HG03066 (cell line): ENCODE measurements at regions not wholly inside any gene's neighbourhood (a gene's known extent, or its start where the extent isn't known, plus 50 kb on each side); places are given as distances from the start of the nearest gene placed in this dataset.

Experiments used
- ATAC-seq: cut with Tn5 transposase; IDR thresholded peaks from one replicate; pipeline ENCODE4 v1.9.1; 2021; ENCODE audit warnings: low read depth; ENCODE audit not compliant: unreplicated experiment

DNA sequence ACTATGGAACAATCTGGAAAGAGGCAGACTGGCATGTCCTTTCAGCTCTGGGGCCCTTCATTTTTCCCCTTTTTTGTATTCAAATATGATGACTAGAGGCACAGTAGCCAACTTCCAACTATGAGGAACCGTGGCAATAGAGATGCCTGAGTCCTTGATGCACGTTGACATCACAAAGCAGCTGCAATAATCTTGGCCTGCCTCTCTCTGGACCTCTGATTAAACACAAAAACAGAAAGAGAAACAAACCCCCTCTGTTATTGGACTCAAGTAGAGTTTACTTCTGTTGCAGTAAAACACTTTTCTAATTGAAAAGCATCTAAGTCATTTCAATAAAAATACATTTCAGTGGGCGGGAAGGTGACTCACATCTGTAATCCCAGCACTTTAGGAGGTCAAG, 122.2 kb upstream of the GRAMD2B start:
- ATAC-seq, result no peak

GRCh38 chr5:126309860-126310259, 113.3 kb upstream of the GRAMD2B start:
- no peak for ATAC-seq

- no peak for ATAC-seq
Measured at GRCh38 chr5:126311766-126312165, 111.4 kb upstream of the GRAMD2B start.

DNA sequence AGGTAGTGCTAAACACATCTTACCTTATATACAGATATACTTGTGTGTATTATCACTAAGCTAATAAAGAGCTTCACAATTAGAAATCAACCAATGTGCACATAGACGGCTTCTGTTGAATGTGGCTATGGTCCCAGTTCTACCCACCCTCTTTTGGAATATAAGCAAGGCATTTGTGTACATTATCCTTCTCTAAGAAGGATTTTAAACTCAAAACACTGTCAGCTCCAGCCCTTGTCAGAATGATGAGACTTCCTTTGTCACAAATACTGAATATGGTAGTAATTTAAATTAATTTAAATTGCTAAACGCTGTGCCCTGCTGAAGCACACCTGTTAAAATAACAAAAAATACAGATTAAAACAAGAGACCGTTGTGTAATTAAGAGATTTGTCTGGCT, 107.9 kb upstream of the GRAMD2B start:
- no peak for ATAC-seq

DNA sequence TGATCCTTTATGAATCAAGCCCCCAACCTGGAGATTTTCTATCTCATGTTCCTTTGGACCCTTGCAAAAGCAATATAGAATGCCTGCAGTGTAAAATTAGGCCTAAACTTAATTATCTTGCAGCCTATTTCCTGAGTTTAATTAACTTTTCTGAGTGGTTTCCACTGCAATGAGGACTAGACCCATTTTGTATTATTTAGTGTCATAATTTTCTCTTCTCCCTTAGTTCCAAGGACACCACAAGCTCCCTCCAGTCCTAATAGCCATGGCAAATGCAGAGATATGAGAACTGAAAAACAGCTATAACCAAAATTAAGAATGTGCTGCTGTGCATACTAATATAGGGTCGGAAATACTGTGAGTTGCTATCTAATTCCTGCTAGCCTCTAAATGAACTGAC, 90.9 kb upstream of the GRAMD2B start:
- ATAC-seq, result no peak

- ATAC-seq, result no peak
Measured at GRCh38 chr5:126334760-126335159, 88.4 kb upstream of the GRAMD2B start.

- ATAC-seq, result no peak
Measured at GRCh38 chr5:126335886-126336285, 87.3 kb upstream of the GRAMD2B start.

DNA sequence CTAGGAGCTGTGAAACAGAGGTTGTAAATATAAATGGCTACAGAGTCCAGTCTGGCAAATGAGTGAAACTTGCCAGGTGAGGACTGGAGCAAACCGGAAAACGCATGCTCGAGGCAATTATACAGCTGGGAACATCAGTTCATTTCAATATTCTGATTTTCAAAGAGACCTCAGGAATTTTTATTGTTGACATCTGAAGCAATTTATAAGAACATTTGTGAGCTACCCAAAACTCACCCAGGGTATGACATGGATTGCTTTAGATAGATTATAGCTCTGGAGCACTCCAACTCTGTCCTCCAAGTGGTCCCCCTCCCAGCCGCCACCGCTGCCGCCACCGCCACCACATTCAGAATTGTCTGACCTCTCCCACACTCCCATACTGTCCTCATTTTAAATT, 84.6 kb upstream of the GRAMD2B start:
- ATAC-seq, result no peak

DNA sequence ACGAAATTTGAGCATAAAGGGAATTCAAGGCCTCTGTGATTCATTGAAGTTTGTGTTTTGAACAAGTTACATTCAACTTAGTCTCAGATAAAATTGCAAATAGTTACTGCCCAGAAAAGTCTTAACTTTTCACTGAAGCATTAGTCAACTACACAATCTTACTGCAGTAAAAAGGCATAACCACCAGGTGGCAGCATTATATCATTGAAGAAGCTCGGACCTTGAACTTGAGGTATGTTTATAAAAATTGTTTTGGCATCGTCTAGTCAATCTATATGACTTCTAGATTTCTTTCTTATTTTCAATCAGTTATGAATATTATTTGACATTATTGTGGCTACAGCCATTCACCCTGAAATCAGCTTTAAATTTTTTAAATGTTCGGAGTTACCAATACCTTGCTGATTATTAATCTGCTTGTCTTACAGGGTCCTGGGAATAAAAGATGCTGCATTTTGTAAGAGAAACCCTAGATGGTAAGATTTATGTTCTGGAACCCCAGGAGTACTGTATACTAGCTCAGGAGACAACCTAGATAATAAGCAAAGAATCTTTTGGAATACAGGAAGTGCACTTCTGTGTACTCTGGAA, 83.9 kb upstream of the GRAMD2B start:
- ATAC-seq, result peak; percentile 64

GRCh38 chr5:126341906-126342630, 81.1 kb upstream of the GRAMD2B start:
- no peak for ATAC-seq

- no peak for ATAC-seq
Measured at GRCh38 chr5:126348855-126349635, 74.2 kb upstream of the GRAMD2B start.

GRCh38 chr5:126351153-126351552, 72.1 kb upstream of the GRAMD2B start:
- ATAC-seq, result no peak

DNA sequence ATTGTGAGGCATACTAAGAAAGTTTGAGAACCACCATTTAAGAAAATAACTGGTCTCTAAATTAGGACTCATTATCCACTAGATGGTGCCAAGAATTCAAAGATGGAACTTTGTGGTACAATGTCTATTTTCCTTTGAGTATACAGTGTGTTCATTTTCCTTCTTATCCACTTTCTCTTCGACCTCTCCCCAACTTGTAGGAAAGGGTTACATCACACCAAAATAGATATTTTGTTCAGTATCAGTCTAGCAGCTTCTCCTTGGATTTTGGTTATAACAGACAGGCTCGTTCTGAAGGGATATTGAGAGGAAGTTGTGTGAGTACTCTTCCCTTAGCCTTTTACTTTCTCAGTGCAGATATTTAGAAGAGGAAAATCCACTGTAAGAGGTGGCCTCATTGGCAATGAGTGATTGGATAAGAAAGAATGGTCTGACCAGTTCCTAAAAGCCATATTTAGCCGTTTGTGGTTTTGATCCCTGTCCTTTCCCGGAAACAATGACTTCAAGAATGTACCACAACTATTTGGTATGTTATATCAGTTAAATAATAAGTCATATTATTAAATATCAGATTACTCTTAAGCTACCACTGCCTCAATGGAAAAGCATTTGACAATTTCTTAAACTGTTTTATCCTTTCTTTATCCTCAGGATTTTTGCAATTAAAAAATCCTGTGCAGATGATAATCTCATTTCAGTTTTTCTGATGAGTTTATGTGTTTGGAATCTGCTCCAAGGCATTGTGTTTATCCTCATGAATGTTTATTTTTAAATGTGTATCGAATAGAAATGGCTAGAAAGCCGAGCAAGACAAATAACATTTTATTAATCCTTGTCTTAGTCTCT, 69.0 kb upstream of the GRAMD2B start:
- ATAC-seq, result no peak

- no peak for ATAC-seq
Measured at GRCh38 chr5:126354858-126355731, 68.1 kb upstream of the GRAMD2B start.

- no peak for ATAC-seq
Measured at GRCh38 chr5:126355940-126356339, 67.3 kb upstream of the GRAMD2B start.

GRCh38 chr5:126357585-126358342, 65.4 kb upstream of the GRAMD2B start:
- no peak for ATAC-seq

- peak; percentile 87 for ATAC-seq
Measured at GRCh38 chr5:126358525-126358924, 64.7 kb upstream of the GRAMD2B start.

GRCh38 chr5:126359884-126360283, 63.3 kb upstream of the GRAMD2B start:
- peak; percentile 39 for ATAC-seq

- no peak for ATAC-seq
Measured at GRCh38 chr5:126360467-126360866, 62.7 kb upstream of the GRAMD2B start.
